SK-N-MC (cell line): ENCODE measurements at regions not wholly inside any gene's neighbourhood (a gene's known extent, or its start where the extent isn't known, plus 50 kb on each side); places are given as distances from the start of the nearest gene placed in this dataset.

ENCODE experiments used
- DNase-seq: peaks from one replicate; pipeline ENCODE4 v3.0.0-alpha.2; 2011; ENCODE audit warnings: low read depth, low spot score
- H3K27ac ChIP-seq: fragments of 200-600 bp; sonication (generic); 2 replicates; pipeline ENCODE4 v1.5.1; 2016; ENCODE audit warnings: mixed run types
- H3K36me3 ChIP-seq: fragments of 200-600 bp; sonication (generic); 2 replicates; pipeline ENCODE4 v1.6.1; 2017; ENCODE audit warnings: antibody characterized with exemption, low read length, mixed read lengths; ENCODE audit not compliant: insufficient read depth
- H3K4me3 ChIP-seq: fragments of 200-600 bp; sonication (generic); 2 replicates; pipeline ENCODE4 v1.5.1; 2016
- H3K9ac ChIP-seq: fragments of 200-600 bp; sonication (generic); 2 replicates; pipeline ENCODE4 v1.8.0; 2017; ENCODE audit warnings: mixed run types, mixed read lengths; ENCODE audit not compliant: insufficient read length
- H3K9me3 ChIP-seq: fragments of 200-600 bp; sonication (generic); 2 replicates; pipeline ENCODE4 v1.6.1; 2017; ENCODE audit warnings: low read depth, mild to moderate bottlenecking, antibody characterized with exemption, low read length, moderate library complexity, mixed read lengths
- EZH2 ChIP-seq: fragments of 200-600 bp; sonication (generic); IDR thresholded peaks from one replicate; pipeline ENCODE4 v1.6.1; 2017; ENCODE audit warnings: antibody characterized with exemption
- FOXP2 ChIP-seq: optimal IDR thresholded peaks from 2 replicates; pipeline ENCODE3; 2011; ENCODE audit warnings: mild to moderate bottlenecking, moderate library complexity; ENCODE audit not compliant: insufficient read depth; ENCODE audit errors: extremely low read length, control extremely low read depth
- POLR2AphosphoS5 ChIP-seq: IDR thresholded peaks from 2 replicates; pipeline ENCODE4 v1.6.1; 2012; ENCODE audit warnings: mild to moderate bottlenecking, low read depth, low read length, borderline replicate concordance

GRCh38 chr16:73608911-73609310, 561.0 kb upstream of the ZFHX3 start:
- no peak for DNase-seq
- Histone ChIP-seq H3K27ac (no peak overlapping the region), H3K9ac (no peak overlapping the region), H3K36me3 (no peaks in the 10 kb centered on the region), H3K4me3 (no peak overlapping the region), H3K9me3 (no peaks in the 10 kb centered on the region)
- TF ChIP-seq POLR2AphosphoS5, result no peak
- no peak for TF ChIP-seq FOXP2
- no peak for TF ChIP-seq EZH2

- Histone ChIP-seq H3K4me3 (no peak overlapping the region), H3K36me3 (no peaks in the 10 kb centered on the region), H3K9ac (no peak overlapping the region), H3K9me3 (no peaks in the 10 kb centered on the region), H3K27ac (no peak overlapping the region)
- no peak for DNase-seq
- TF ChIP-seq POLR2AphosphoS5 (no peak), EZH2 (no peak), FOXP2 (no peak)
Measured at GRCh38 chr16:73605309-73605708, 557.4 kb upstream of the ZFHX3 start.

GRCh38 chr16:73601911-73602310, 554.0 kb upstream of the ZFHX3 start:
- no peak for DNase-seq
- H3K9ac ChIP-seq, result no peak overlapping the region
- H3K4me3 ChIP-seq, result no peak overlapping the region
- no peaks in the 10 kb centered on the region for H3K9me3 ChIP-seq
- H3K36me3 ChIP-seq, result no peaks in the 10 kb centered on the region
- H3K27ac ChIP-seq, result no peak overlapping the region
- TF ChIP-seq POLR2AphosphoS5 (no peak), FOXP2 (no peak), EZH2 (no peak)

GRCh38 chr16:73599870-73600269, 551.9 kb upstream of the ZFHX3 start:
- Histone ChIP-seq H3K36me3 (no peaks in the 10 kb centered on the region), H3K4me3 (no peak overlapping the region), H3K27ac (no peak overlapping the region), H3K9ac (no peak overlapping the region), H3K9me3 (no peaks in the 10 kb centered on the region)
- DNase-seq, result no peak
- TF ChIP-seq FOXP2 (no peak), EZH2 (no peak)

GRCh38 chr16:73599351-73599750, 551.4 kb upstream of the ZFHX3 start:
- no peaks in the 10 kb centered on the region for H3K36me3 ChIP-seq
- H3K9me3 ChIP-seq, result no peaks in the 10 kb centered on the region
- no peak overlapping the region for H3K4me3 ChIP-seq
- no peak for DNase-seq
- TF ChIP-seq EZH2 (no peak), FOXP2 (no peak), POLR2AphosphoS5 (no peak)
- no peak overlapping the region for H3K27ac ChIP-seq
- H3K9ac ChIP-seq, result no peak overlapping the region

DNA sequence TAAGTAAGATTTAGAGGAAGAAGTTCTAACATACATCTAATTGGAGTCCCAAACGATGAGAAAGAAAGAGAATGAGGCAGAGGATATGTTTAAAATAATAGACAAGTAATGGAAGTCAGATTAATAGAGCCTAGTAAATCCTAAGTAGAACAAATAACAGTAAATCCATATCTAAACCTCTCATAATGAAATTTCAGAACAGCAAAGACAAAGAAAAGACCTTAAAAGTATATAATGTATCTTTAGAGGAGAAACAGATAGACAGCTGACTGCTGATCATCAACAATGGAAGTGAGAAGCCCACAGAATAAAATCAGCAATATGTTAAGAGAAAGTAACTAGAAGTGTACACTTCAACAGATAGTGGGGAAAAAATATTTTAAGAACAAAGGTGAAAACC, 536.2 kb upstream of the ZFHX3 start:
- H3K9me3 ChIP-seq, result no peaks in the 10 kb centered on the region
- no peak for DNase-seq
- no peak overlapping the region for H3K9ac ChIP-seq
- no peak for TF ChIP-seq POLR2AphosphoS5
- TF ChIP-seq FOXP2, result no peak
- no peak for TF ChIP-seq EZH2
- H3K27ac ChIP-seq, result no peak overlapping the region
- H3K36me3 ChIP-seq, result no peaks in the 10 kb centered on the region
- no peak overlapping the region for H3K4me3 ChIP-seq

DNA sequence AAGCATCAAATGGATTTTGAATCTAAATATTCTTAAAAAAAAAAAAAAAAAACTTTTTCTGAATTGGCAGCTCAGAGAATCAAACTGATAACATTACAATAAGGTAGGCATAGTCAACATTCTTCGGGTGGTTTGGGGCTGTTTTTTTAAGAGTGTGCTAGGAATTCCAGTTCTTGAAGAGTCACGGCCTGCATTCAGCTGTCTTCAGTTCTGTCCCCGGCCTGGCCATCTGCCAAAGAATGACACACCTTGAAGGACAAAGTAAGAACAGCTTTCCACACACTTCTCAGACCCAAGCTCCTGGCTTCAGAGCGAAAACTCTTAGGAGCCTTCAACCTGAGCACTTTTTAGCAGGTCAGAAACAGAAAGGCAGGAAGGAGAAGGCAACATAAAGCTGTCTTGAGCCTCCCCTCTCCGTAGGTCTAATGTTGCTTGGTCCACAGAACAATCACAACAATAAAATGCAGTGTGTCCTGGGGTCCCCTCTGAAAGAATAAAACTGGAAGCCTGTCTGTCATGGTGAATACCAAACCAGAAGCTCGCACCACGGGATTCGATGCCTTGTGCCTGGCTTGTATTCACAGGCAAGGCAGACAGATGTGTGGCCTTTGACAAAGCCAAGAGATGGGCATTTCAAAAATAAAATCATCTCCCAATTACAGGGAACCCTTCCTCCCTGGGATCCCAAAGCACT, 524.4 kb upstream of the ZFHX3 start:
- Histone ChIP-seq H3K27ac (no peak overlapping the region), H3K4me3 (no peak overlapping the region), H3K9me3 (no peaks in the 10 kb centered on the region), H3K36me3 (no peaks in the 10 kb centered on the region), H3K9ac (no peak overlapping the region)
- no peak for TF ChIP-seq FOXP2
- DNase-seq, result no peak

- no peaks in the 10 kb centered on the region for H3K9me3 ChIP-seq
- no peaks in the 10 kb centered on the region for H3K36me3 ChIP-seq
- no peak for TF ChIP-seq EZH2
- TF ChIP-seq FOXP2, result no peak
- no peak for TF ChIP-seq POLR2AphosphoS5
- H3K4me3 ChIP-seq, result no peak overlapping the region
- no peak for DNase-seq
- H3K27ac ChIP-seq, result no peak overlapping the region
- H3K9ac ChIP-seq, result no peak overlapping the region
Measured at GRCh38 chr16:73569266-73569980, 521.5 kb upstream of the ZFHX3 start.

- TF ChIP-seq POLR2AphosphoS5, result no peak
- TF ChIP-seq EZH2, result no peak
- TF ChIP-seq FOXP2, result no peak
- Histone ChIP-seq H3K36me3 (no peaks in the 10 kb centered on the region), H3K27ac (no peak overlapping the region), H3K9me3 (no peaks in the 10 kb centered on the region), H3K4me3 (no peak overlapping the region), H3K9ac (no peak overlapping the region)
- no peak for DNase-seq
Measured at GRCh38 chr16:73568769-73569168, 520.8 kb upstream of the ZFHX3 start.
